NT2/D1 (cell line): ENCODE measurements at regions not wholly inside any gene's neighbourhood (a gene's known extent, or its start where the extent isn't known, plus 50 kb on each side); places are given as distances from the start of the nearest gene placed in this dataset.

ENCODE experiments used
- YY1 ChIP-seq: IDR thresholded peaks from 2 replicates; pipeline ENCODE4 v1.6.1; 2011; ENCODE audit not compliant: insufficient read length, insufficient read depth
- ZNF274 ChIP-seq: IDR thresholded peaks from 2 replicates; pipeline ENCODE4 v1.6.1; 2011; ENCODE audit warnings: mild to moderate bottlenecking, low read depth, low read length

GRCh38 chr2:191506515-191506914 lies 171.4 kb upstream of the NABP1 start:
- TF ChIP-seq YY1: no peak
- TF ChIP-seq ZNF274: no peak
